Fibroblast of upper back skin (primary cell): ENCODE measurements at regions not wholly inside any gene's neighbourhood (a gene's known extent, or its start where the extent isn't known, plus 50 kb on each side); places are given as distances from the start of the nearest gene placed in this dataset.
A peak's percentile ranks its signal among the peaks of the same experiment; 100 is the strongest.

Experiments used
- DNase-seq: peaks from one replicate; pipeline ENCODE4 v3.0.0-alpha.2; 2013

- DNase-seq, result no peak
Observed at GRCh38 chr6:148265054-148265453, 77.6 kb upstream of the SASH1 start.

- no peak for DNase-seq
Observed at GRCh38 chr6:148269386-148269785, 73.3 kb upstream of the SASH1 start.

GRCh38 chr6:148271711-148272439 is 70.8 kb upstream of the SASH1 start:
- DNase-seq, result peak; percentile 98

GRCh38 chr6:148272597-148272996 is 70.0 kb upstream of the SASH1 start:
- DNase-seq, result peak; percentile 57

- DNase-seq, result peak; percentile 46
Observed at GRCh38 chr6:148273962-148274752, 68.5 kb upstream of the SASH1 start.

- DNase-seq, result no peak
Observed at GRCh38 chr6:148274809-148275208, 67.8 kb upstream of the SASH1 start.

- DNase-seq, result no peak
Observed at GRCh38 chr6:148285205-148285604, 57.4 kb upstream of the SASH1 start.

- no peak for DNase-seq
Observed at GRCh38 chr6:148286563-148286962, 56.1 kb upstream of the SASH1 start.

- DNase-seq, result no peak
Observed at GRCh38 chr6:148287623-148288333, 54.9 kb upstream of the SASH1 start.

GRCh38 chr6:148288541-148288940 is 54.1 kb upstream of the SASH1 start:
- no peak for DNase-seq

GRCh38 chr6:148289153-148289552 is 53.5 kb upstream of the SASH1 start:
- no peak for DNase-seq

- DNase-seq, result peak; percentile 31
Observed at GRCh38 chr6:148291876-148292275, 50.8 kb upstream of the SASH1 start.
